Effector memory CD4-positive, alpha-beta T cell (primary cell): ENCODE measurements at regions not wholly inside any gene's neighbourhood (a gene's known extent, or its start where the extent isn't known, plus 50 kb on each side); places are given as distances from the start of the nearest gene placed in this dataset.
"Not testable (repeated sequence)": the region's sequence is repeated elsewhere in the genome, so short reads cannot be mapped to it uniquely, and the experiment has no call there.

Experiments used
- DNase-seq, 3 donors: peaks; one replicate each; pipeline ENCODE4 v3.0.0-alpha.2; 2020
- H3K27ac ChIP-seq: 2 replicates; pipeline ENCODE4 v1.7.0; 2013; ENCODE audit warnings: mild to moderate bottlenecking, low read length, moderate library complexity; ENCODE audit not compliant: insufficient read depth, poor library complexity, severe bottlenecking
- H3K27me3 ChIP-seq: replicated peaks from 2 replicates; pipeline ENCODE4 v1.7.0; 2013; ENCODE audit warnings: mild to moderate bottlenecking, low read length; ENCODE audit not compliant: insufficient read depth, control insufficient read depth, poor library complexity, severe bottlenecking
- H3K36me3 ChIP-seq: 2 replicates; pipeline ENCODE4 v1.7.0; 2013; ENCODE audit warnings: mild to moderate bottlenecking, low read length, moderate library complexity; ENCODE audit not compliant: control insufficient read depth, insufficient read depth
- H3K4me1 ChIP-seq: 2 replicates; pipeline ENCODE4 v1.7.0; 2013; ENCODE audit warnings: low read length, mild to moderate bottlenecking; ENCODE audit not compliant: control insufficient read depth, insufficient read depth, poor library complexity, severe bottlenecking
- H3K4me3 ChIP-seq: 2 replicates; pipeline ENCODE4 v1.7.0; 2013; ENCODE audit warnings: low read length, low read depth, mild to moderate bottlenecking; ENCODE audit not compliant: insufficient read depth, poor library complexity, severe bottlenecking
- H3K9me3 ChIP-seq: 2 replicates; pipeline ENCODE4 v1.7.0; 2013; ENCODE audit warnings: mild to moderate bottlenecking, low read length, moderate library complexity; ENCODE audit not compliant: control insufficient read depth

- not testable (repeated sequence) for H3K27ac ChIP-seq, H3K27me3 ChIP-seq, H3K36me3 ChIP-seq, DNase-seq, H3K4me1 ChIP-seq, H3K4me3 ChIP-seq, H3K9me3 ChIP-seq
These were observed 830.3 kb upstream of the GRM7 start for GRCh38 chr3:6030648-6031047.

DNA sequence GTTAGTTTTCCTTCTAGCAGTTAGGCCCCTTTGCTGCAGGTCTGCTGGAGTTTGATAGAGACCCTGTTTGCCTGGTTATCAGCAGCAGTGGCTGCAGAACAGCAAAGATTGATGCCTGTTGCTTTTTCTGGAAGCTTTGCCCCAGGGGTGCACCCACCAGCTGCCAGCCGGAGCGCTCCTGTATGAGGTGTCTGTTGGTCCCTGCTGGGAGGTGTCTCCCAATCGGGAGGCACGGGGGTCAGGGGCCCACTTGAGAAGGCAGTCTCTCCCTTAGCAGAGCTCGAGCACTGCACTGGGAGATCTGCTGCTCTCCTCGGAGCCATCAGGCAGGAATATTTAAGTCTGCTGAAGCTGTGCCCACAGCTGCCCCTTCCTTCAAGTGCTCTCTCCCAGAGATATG lies 825.3 kb upstream of the GRM7 start:
- H3K4me1 ChIP-seq: no peaks in the 10 kb centered on the region
- H3K9me3 ChIP-seq: no peaks in the 10 kb centered on the region
- no peak overlapping the region for H3K27ac ChIP-seq
- DNase-seq: no peak
- no peak overlapping the region for H3K4me3 ChIP-seq
- H3K36me3 ChIP-seq: no peaks in the 10 kb centered on the region
- H3K27me3 ChIP-seq: no peaks in the 10 kb centered on the region

DNA sequence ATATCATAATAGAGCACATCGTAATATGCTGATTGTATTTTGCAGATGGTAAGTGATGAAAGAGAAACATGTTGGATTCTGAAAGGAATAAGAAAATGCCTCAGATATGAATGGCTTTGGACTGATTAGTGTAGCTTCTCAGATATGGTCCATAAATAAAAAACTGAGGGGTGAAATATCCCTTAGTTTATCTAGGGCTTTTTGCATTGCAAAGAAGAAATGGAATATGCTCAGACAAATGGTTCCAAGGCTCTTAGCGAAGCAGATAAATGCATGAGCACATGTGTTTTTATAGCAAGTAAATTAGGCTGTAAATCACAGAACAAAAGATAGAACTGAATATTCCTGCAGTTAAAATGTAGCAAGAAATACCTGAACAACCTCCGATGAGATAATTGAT lies 820.9 kb upstream of the GRM7 start:
- Histone ChIP-seq H3K9me3 (no peaks in the 10 kb centered on the region), H3K4me1 (no peaks in the 10 kb centered on the region), H3K27ac (no peak overlapping the region), H3K36me3 (no peaks in the 10 kb centered on the region), H3K4me3 (no peak overlapping the region), H3K27me3 (no peaks in the 10 kb centered on the region)
- no peak for DNase-seq

DNA sequence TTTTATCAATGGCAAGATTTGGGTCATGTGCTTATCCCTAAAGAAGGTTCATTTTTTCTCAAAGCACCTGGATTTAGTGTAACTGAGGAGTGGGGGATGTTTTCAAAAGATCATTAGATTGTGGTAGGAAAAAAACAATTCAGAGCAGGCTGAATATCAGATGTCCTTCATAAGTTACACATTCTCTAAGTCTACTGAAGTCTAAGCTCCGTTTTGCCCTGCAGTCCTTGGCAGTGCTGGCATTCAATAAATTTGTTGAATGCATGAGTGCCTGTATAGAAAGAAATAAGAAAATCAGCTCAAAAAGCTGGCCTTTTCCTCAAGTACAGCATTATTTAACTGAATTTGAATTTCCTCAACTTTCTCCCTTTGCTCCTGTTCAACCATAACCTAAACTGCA lies 819.0 kb upstream of the GRM7 start:
- Histone ChIP-seq H3K4me1 (no peaks in the 10 kb centered on the region), H3K27me3 (no peaks in the 10 kb centered on the region), H3K9me3 (peaks cover 6% of the 10 kb centered on the region), H3K27ac (no peak overlapping the region), H3K4me3 (no peak overlapping the region), H3K36me3 (no peaks in the 10 kb centered on the region)
- no peak for DNase-seq

DNA sequence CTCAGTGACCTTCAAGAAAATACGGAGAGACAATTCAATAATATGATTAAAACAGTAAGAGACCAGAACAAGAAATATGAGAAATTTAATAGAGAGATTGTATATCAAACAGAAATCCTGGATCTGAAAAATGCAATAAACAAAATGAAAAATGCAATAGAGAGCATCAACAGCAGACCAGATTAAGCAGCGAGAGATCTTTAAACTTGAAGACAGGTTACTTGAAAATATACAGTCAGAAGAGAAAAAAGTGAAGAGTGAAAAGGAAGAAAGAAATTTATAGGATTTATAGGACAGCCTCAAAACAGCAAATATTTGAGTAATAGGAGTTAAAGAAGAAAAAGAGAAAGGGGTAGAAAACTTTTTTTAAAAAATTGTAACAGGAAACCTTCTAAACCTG lies 813.9 kb upstream of the GRM7 start:
- Histone ChIP-seq H3K27me3 (no peaks in the 10 kb centered on the region), H3K27ac (no peak overlapping the region), H3K4me1 (no peaks in the 10 kb centered on the region), H3K36me3 (no peaks in the 10 kb centered on the region), H3K4me3 (no peak overlapping the region), H3K9me3 (peaks cover 19% of the 10 kb centered on the region)
- DNase-seq: no peak

- H3K4me1 ChIP-seq: no peaks in the 10 kb centered on the region
- no peak overlapping the region for H3K4me3 ChIP-seq
- H3K36me3 ChIP-seq: no peaks in the 10 kb centered on the region
- H3K27ac ChIP-seq: no peak overlapping the region
- no peaks in the 10 kb centered on the region for H3K9me3 ChIP-seq
- H3K27me3 ChIP-seq: no peaks in the 10 kb centered on the region
- no peak for DNase-seq
These were observed 800.7 kb upstream of the GRM7 start for GRCh38 chr3:6060251-6060650.

GRCh38 chr3:6062261-6063187 lies 798.4 kb upstream of the GRM7 start:
- Histone ChIP-seq H3K4me1 (no peaks in the 10 kb centered on the region), H3K36me3 (no peaks in the 10 kb centered on the region), H3K4me3 (no peak overlapping the region), H3K9me3 (no peaks in the 10 kb centered on the region), H3K27me3 (no peaks in the 10 kb centered on the region), H3K27ac (no peak overlapping the region)
- DNase-seq: no peak

DNA sequence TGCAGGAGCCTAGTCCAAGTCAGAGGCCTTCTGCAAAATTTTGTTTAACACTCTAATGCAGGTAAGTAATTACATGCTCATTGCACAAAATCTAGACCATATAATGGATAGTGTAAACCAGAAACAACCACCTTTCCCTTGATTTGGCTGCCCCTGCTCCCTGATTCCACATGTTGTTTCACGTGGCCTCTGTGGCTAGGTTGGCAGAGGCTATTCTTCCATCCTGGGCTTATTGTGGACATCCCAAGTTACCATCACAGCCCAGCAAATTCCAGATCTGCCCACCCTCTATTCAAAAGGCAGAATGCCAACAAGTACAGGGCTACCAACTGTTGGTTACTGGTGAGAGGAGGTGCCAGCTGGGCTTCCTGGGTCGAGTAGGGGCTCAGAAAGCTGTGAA lies 794.5 kb upstream of the GRM7 start:
- Histone ChIP-seq H3K27me3 (no peaks in the 10 kb centered on the region), H3K27ac (no peak overlapping the region), H3K36me3 (no peaks in the 10 kb centered on the region), H3K9me3 (no peaks in the 10 kb centered on the region), H3K4me3 (no peak overlapping the region), H3K4me1 (no peaks in the 10 kb centered on the region)
- DNase-seq: no peak

GRCh38 chr3:6066868-6067578 lies 793.9 kb upstream of the GRM7 start:
- not testable (repeated sequence) for DNase-seq, H3K36me3 ChIP-seq, H3K4me1 ChIP-seq, H3K4me3 ChIP-seq, H3K27me3 ChIP-seq, H3K9me3 ChIP-seq, H3K27ac ChIP-seq

GRCh38 chr3:6074952-6075351 lies 786.0 kb upstream of the GRM7 start:
- no peak for DNase-seq
- Histone ChIP-seq H3K36me3 (no peaks in the 10 kb centered on the region), H3K4me1 (no peaks in the 10 kb centered on the region), H3K9me3 (no peaks in the 10 kb centered on the region), H3K4me3 (no peak overlapping the region), H3K27me3 (no peaks in the 10 kb centered on the region), H3K27ac (no peak overlapping the region)
